SKM-1 treated with dmso at 0.1 percent for 144 hours (cell line): ENCODE measurements at regions not wholly inside any gene's neighbourhood (a gene's known extent, or its start where the extent isn't known, plus 50 kb on each side); places are given as distances from the start of the nearest gene placed in this dataset.

Experiments used
- DNase-seq: peaks from one replicate; lab custom pipeline; 2025; ENCODE audit not compliant: unreplicated experiment; lab: John Stamatoyannopoulos, UW

DNA sequence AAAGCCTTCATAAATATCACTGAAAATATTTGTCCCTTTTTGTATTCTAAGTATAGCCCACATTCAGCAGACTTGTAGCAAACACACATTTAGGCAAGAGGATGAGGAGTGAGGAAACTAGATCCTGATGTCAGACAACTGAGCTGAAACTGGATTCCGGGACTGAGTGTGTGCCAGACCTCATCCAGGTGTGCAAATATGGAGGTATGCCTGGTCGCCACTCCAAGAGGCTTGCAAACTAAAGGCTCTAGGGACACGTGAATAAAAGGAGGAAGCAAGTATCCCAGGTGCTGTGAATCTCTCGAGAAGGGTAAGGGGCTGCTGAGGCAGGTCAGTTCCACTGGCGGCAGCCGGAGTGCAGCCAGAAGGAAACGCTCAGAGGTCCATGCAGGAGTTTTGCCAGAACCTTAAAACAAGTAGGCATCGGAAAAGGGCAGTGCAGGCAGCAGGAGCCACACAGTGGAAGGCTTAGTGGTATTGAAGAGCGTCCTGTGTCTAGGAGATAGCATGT, 77.4 kb upstream of the ALDH1B1 start:
- DNase-seq: no peak

DNA sequence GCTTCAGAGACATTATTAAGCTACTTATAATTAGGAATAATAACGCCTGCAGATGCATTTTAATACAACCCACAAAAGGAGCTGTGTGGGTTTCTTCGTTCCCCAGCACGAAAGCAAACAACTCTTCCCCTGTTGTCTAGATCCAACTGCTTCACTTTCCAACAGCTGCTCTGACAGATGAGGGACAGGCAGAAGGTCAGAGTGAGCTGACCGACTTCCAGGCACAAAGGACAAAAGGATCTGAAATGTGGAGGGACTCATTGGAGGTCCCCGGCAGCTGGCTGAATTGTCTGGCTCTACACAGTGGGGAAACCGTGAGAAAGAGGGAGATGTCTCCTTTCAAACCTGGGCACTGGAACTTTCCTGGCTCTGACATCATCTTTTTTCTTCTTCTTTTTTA, 79.1 kb upstream of the ALDH1B1 start:
- no peak for DNase-seq

DNA sequence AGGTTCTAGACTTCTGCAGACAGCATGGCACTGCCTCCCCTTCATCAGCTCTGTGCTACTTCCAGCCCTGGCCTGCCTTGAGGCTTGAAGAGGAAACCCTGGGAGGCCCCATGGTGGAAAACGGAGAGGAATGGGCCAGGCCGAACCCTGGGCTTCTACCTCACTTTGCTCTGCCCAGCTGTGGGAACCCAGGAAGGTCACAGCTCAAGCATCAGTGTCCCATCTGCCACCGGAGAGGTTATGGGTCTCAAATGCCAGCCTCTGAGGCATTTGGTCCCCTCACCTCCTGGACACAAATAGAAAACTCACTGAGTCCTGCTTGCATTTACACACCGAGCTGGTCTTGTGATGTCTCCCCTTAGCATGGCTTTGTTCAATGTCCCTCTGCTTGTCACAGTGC, 80.1 kb upstream of the ALDH1B1 start:
- DNase-seq: no peak

GRCh38 chr9:38311382-38312270, 80.9 kb upstream of the ALDH1B1 start:
- no peak for DNase-seq

GRCh38 chr9:38309324-38310195, 82.9 kb upstream of the ALDH1B1 start:
- no peak for DNase-seq

DNA sequence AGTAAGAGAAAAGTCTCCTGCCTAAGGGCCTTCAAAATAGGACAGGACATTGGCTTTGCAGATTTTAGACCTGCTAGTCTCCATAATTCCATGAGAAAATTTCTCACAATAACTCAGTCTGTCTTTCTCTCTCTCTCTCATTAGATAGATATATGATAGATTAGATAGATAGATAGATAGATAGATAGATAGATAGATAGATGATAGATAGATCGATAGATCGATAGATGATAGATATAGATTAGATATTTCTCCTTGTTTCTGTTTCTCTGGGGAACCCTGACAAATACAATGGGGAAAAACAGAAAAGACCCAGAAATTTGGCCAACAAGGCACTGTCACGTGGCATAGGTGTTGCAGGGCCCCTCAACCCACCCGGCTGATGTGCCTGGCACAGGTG, 84.4 kb upstream of the ALDH1B1 start:
- DNase-seq: no peak

DNA sequence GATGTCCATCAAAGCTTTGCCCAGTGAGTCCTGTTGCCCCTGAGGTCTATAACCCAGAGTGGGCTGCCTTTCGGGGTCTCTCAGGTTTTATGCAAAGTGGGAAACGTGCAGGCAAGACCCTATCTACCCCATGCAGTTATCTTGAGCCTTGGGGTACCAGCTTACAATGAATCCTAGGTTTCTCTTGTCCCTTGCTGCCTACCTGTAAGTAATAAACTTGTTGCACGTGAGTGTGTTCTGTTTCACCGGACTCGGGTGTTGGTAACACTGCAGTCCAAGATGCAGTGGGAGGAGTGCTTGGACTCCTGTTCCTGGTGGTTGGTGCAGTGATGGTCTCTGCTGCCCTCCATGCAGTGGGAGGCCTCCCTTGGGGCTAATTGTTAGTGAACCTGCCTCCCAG, 85.6 kb upstream of the ALDH1B1 start:
- no peak for DNase-seq

GRCh38 chr9:38305582-38305981, 86.9 kb upstream of the ALDH1B1 start:
- DNase-seq: no peak

DNA sequence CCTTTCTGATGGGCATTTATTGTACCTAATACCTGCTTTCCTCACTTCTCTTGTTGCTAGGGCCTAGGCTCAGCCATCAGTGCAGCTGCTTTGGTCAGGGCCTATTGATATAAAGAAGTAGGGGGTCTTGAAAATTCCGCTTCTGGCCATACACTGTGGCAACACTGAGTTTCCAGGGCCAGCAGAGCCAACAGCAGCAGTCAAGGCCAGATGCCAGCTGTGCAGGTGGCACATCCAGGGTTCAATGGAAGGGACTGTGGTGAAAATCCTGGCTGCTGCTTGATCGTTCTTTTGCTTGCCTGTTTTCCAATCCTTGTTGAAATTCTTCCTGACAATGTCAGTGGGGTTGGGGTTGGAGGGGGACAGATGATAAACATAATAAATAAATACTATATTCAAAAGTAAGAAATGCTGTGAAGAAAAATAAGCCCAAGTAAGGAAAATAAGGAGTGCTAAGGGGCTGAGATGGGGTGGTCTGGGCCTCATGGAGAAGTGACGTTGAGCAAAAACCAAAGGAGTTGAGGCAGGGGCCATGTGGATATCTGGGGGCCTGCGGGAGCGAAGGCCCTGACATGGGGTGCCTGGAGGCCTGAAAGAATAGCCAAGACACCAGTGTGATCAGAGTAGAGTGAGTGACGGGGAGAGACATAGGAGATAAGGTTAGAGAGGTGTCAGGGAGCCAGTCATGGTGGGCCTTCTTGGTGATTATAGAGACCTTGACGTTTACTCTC, 91.0 kb upstream of the ALDH1B1 start:
- no peak for DNase-seq

- DNase-seq: no peak
These were observed 92.6 kb upstream of the ALDH1B1 start for GRCh38 chr9:38299856-38300255.

DNA sequence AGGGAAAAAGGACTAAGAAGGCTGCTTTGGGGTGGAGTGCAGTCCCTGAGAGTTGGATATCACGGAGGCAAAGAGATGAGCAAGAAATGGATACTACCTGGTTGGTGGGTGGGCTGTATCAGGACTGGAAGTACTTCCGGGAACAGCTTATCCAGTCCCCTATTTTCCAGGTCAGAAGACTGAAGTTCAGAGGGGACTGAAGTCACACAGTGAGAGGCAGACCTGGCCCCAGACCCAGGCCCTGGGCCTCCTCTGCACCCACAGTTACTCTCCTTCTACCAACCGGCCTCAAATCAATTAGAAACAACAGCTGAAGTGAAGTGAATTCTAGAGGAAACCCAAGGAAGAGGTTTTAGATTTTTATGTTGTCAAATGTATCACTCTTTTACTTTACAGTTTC, 93.6 kb upstream of the ALDH1B1 start:
- DNase-seq: no peak

DNA sequence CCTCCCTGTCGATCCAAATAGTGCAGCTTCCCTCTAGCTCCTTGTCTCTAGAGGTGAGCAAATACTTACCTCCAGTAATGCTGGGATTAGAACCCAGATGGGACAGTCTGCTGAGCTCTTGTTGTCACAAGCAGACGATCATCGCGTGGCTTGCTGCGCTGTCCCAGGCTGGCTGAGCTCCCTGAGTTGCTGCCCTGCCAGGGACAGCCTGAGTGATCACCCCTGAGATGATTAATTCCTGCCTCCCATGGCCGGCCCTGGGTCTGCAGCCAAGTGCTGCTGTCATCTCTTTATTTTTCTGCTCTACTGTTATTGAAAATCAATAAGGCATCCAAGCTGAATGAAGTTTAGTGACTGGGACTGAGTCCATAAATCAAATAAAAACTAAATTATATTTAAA, 94.0 kb upstream of the ALDH1B1 start:
- DNase-seq: no peak

GRCh38 chr9:38296807-38297206, 95.7 kb upstream of the ALDH1B1 start:
- no peak for DNase-seq

DNA sequence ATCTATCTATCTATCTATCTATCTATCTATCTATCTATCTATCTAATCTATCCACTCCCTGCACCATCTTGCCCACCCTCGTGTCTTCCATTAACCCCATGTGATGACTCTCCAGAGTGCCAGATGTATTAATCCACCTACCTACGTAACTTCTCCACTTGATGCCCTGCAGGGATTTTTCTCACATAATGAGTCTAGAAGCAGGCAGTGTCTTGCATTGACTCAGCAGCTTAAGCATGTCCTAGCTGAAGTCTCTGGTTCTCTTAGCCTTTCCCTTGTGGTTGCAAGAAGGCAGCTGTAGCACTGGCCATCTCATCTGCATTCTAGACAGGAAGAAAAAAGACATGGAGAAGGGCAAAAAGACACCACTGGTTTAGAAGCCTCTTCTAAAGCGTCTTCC, 96.7 kb upstream of the ALDH1B1 start:
- DNase-seq: no peak

- no peak for DNase-seq
These were observed 98.1 kb upstream of the ALDH1B1 start for GRCh38 chr9:38294220-38294960.

- DNase-seq: no peak
These were observed 99.5 kb upstream of the ALDH1B1 start for GRCh38 chr9:38293022-38293421.

- DNase-seq: no peak
These were observed 100.0 kb upstream of the ALDH1B1 start for GRCh38 chr9:38292480-38292879.

DNA sequence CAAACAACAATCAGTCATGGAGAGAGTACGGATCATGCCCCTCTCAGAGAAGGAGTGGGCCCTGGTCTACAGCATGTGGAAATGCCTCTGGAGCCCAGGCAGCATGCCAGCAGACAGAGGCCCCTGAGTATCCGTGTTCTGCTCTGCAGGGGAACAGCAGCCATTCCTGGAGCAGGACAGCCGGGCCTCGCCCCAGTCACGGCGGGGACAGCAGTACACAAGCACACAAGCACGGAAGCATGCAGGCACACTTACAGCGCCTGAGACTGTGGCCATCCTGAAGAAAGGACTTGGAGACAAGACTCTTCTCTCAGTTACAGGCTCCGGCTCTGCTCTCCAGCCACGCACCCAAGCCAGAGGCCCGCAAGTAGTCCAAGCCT, 102.6 kb upstream of the ALDH1B1 start:
- no peak for DNase-seq

GRCh38 chr9:38289236-38289865, 103.2 kb upstream of the ALDH1B1 start:
- DNase-seq: no peak

DNA sequence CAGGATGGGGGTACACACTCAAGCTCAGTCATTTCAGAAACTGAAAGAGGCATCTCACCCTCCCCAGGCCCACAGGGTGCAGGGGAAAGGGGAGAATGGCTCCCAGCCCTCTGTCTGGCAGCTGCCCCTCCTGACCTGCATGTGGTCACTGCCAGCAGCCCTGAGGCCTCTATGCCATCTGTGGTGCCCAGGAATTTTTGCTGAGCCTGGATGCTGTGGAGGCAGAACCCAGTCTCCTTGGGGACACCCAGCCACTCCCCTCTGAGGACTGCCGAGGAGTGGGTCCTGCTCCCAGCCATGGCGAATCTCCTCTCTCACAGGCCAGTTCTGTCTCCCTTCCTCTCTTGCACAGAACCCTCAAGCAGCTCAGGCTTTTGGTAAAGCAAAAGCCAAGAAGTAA, 104.0 kb upstream of the ALDH1B1 start:
- DNase-seq: no peak
